ENCODE measurements at regions not wholly inside any gene's neighbourhood (a gene's known extent, or its start where the extent isn't known, plus 50 kb on each side); places are given as distances from the start of the nearest gene placed in this dataset.

DNA sequence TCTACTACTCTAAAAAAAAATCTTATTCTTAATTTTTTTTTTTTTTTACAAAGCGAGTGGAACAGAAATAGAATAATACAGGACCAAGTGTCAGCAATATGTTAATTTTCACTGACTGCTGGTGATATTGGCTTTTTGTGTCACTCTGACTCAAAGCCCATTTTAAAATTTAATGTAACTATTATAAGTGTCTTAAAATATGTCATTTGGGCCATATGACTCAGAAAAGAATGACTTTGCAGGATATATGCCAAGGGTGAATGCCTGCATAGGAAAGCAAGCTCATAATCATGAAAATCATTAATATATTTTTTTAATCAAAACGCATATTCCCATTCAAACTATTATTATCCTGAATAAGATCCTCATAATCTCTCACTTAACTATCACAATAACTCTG, 149.2 kb downstream of the GNAT3 start:
- no peak for DNase-seq
- H4K20me1 ChIP-seq (ENCODE audit: insufficient read depth, low read length), result no peaks in the 10 kb centered on the region
- H3K9me3 ChIP-seq (replicated peaks in 1 of 2; ENCODE audit: control insufficient read depth in 1 of 2, insufficient read depth in 1 of 2, low read length in 2 of 2), result peaks cover 0 to 4% of the 10 kb centered on the region in 2 donors
- no peaks in the 10 kb centered on the region for H3K36me3 ChIP-seq (replicated peaks in 1 of 2; ENCODE audit: control insufficient read depth in 1 of 2, insufficient read depth in 2 of 2, low read length in 2 of 2)
- no peaks in the 10 kb centered on the region for H3K27me3 ChIP-seq (ENCODE audit: control insufficient read depth in 2 of 2, insufficient read depth in 2 of 2, low read length in 2 of 2)
- Mint-ChIP-seq H3K36me3 (no peaks in the 10 kb centered on the region), H3K27ac (no peak overlapping the region), H3K27me3 (ENCODE audit: low read depth in 3 of 3) (peaks cover 0 to 1% (median 0%) of the 10 kb centered on the region in 3 donors), H3K9me3 (peaks cover 0 to 8% (median 3%) of the 10 kb centered on the region in 7 donors), H3K4me3 (no peak overlapping the region), H3K4me1 (no peaks in the 10 kb centered on the region)
- TF ChIP-seq, protein P1, sequence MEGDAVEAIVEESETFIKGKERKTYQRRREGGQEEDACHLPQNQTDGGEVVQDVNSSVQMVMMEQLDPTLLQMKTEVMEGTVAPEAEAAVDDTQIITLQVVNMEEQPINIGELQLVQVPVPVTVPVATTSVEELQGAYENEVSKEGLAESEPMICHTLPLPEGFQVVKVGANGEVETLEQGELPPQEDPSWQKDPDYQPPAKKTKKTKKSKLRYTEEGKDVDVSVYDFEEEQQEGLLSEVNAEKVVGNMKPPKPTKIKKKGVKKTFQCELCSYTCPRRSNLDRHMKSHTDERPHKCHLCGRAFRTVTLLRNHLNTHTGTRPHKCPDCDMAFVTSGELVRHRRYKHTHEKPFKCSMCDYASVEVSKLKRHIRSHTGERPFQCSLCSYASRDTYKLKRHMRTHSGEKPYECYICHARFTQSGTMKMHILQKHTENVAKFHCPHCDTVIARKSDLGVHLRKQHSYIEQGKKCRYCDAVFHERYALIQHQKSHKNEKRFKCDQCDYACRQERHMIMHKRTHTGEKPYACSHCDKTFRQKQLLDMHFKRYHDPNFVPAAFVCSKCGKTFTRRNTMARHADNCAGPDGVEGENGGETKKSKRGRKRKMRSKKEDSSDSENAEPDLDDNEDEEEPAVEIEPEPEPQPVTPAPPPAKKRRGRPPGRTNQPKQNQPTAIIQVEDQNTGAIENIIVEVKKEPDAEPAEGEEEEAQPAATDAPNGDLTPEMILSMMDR (IDR thresholded peaks at IDR 0.05), result no peak
- no peak overlapping the region for H3K4me2 ChIP-seq (replicated peaks; ENCODE audit: extremely low read depth, low read length, poor library complexity, severe bottlenecking)
- WGBS (ENCODE audit: insufficient coverage), result no CpG with 5 or more reads among the region's 2 CpGs
- intact Hi-C loops (cut with micrococcal nuclease), result no loop called here
- no peak overlapping the region for H3K4me3 ChIP-seq (replicated peaks in 1 of 3; ENCODE audit: low read depth in 2 of 3, low read length in 3 of 3)
- no peaks in the 10 kb centered on the region for H3K79me2 ChIP-seq (ENCODE audit: insufficient read depth, low read length)
- no peak overlapping the region for H3K9ac ChIP-seq (ENCODE audit: insufficient read depth, low read length, poor library complexity, severe bottlenecking)
- no peak overlapping the region for H2AFZ ChIP-seq (ENCODE audit: insufficient read depth, low read depth, low read length, poor library complexity, severe bottlenecking)
- no peaks in the 10 kb centered on the region for H3K4me1 ChIP-seq (ENCODE audit: control insufficient read depth in 1 of 2, insufficient read depth in 2 of 2, low read length in 2 of 2)
- no peak overlapping the region for H3K27ac ChIP-seq (ENCODE audit: low read depth in 1 of 2, low read length in 2 of 2)

DNA sequence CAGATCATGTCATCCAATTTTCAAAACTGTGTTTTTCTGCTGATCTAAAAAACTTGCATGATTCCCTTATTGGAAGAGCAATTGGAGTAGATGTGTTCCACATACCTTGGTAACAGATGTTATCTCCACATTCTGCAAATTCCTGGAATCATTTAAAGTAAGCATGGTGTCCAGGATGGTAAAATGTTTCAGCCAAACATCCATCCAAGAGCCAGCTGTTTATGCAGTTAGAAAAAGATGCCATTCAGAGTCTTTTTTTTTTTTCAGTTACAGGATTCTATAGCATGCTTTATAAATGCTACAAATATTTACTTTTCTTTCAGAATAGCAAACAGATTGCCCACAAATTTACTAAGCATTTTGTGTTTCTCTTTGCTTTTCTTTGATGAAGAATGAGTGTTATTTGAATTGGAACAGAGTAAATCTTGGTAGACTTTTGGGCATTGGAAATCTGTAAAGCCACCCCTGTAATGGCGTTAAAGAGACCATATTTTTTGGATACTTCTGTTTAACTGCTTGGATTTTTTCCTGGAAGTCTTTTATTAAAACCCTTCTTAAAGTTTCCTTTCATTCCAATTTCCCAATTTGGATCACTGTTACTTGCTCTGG, 149.8 kb downstream of the GNAT3 start:
- H2AFZ ChIP-seq (ENCODE audit: insufficient read depth, low read depth, low read length, poor library complexity, severe bottlenecking), result no peak overlapping the region

More for the DNA sequence above, 149.8 kb downstream of the GNAT3 start:
- TF ChIP-seq, protein P1 (IDR thresholded peaks at IDR 0.05), result no peak
- Histone ChIP-seq H3K27ac (ENCODE audit: low read depth in 1 of 2, low read length in 2 of 2) (no peak overlapping the region), H3K9ac (ENCODE audit: insufficient read depth, low read length, poor library complexity, severe bottlenecking) (no peak overlapping the region), H3K36me3 (replicated peaks in 1 of 2; ENCODE audit: control insufficient read depth in 1 of 2, insufficient read depth in 2 of 2, low read length in 2 of 2) (no peaks in the 10 kb centered on the region), H3K79me2 (ENCODE audit: insufficient read depth, low read length) (no peaks in the 10 kb centered on the region), H3K9me3 (replicated peaks in 1 of 2; ENCODE audit: control insufficient read depth in 1 of 2, insufficient read depth in 1 of 2, low read length in 2 of 2) (peaks cover 0 to 4% of the 10 kb centered on the region in 2 donors), H3K27me3 (ENCODE audit: control insufficient read depth in 2 of 2, insufficient read depth in 2 of 2, low read length in 2 of 2) (no peaks in the 10 kb centered on the region), H4K20me1 (ENCODE audit: insufficient read depth, low read length) (no peaks in the 10 kb centered on the region), H3K4me3 (replicated peaks in 1 of 3; ENCODE audit: low read depth in 2 of 3, low read length in 3 of 3) (no peak overlapping the region), H3K4me2 (replicated peaks; ENCODE audit: extremely low read depth, low read length, poor library complexity, severe bottlenecking) (no peak overlapping the region), H3K4me1 (ENCODE audit: control insufficient read depth in 1 of 2, insufficient read depth in 2 of 2, low read length in 2 of 2) (no peaks in the 10 kb centered on the region)
- Mint-ChIP-seq H3K27me3 (ENCODE audit: low read depth in 3 of 3) (peaks cover 0 to 1% (median 0%) of the 10 kb centered on the region in 3 donors), H3K4me3 (no peak overlapping the region), H3K36me3 (no peaks in the 10 kb centered on the region), H3K27ac (no peak overlapping the region), H3K4me1 (no peaks in the 10 kb centered on the region), H3K9me3 (peaks cover 0 to 8% (median 3%) of the 10 kb centered on the region in 7 donors)
- intact Hi-C loops (cut with micrococcal nuclease), result no loop called here
- no peak for DNase-seq
- no CpG with 5 or more reads among the region's 1 CpG for WGBS (ENCODE audit: insufficient coverage)
